IMR-90 (cell line): ENCODE measurements at regions not wholly inside any gene's neighbourhood (a gene's known extent, or its start where the extent isn't known, plus 50 kb on each side); places are given as distances from the start of the nearest gene placed in this dataset.

Source experiments
- ATAC-seq: fragments of 200-7000 bp; cut with Tn5 transposase; 2 replicates; pipeline ENCODE4 v1.9.1; 2020; ENCODE audit warnings: low read depth, mild to moderate bottlenecking, moderate library complexity
- BruUV-seq: library from RNA; stranded (reverse); fragments of 400-500 nt; replicated peaks from 2 replicates; lab custom pipeline; 2021; lab: Mats Ljungman, UMichigan
- CTCF ChIA-PET: fragments of 300-600 bp; formaldehyde crosslinking; extraction: SDS; loops from one replicate; lab custom pipeline; 2021; ENCODE audit warnings: antibody characterized with exemption; lab: Yijun Ruan, JAX
- POLR2A ChIA-PET: fragments of 300-600 bp; sonication (Branson Sonifier 250); formaldehyde crosslinking; loops from one replicate; lab custom pipeline; 2022; ENCODE audit warnings: antibody characterized with exemption; ENCODE audit not compliant: unreplicated experiment; lab: Charles Lee
- DNase-seq: peaks from one replicate; pipeline ENCODE4 v3.0.0; 2013
- H2AFZ ChIP-seq: replicated peaks from 2 replicates; pipeline ENCODE3; 2013; ENCODE audit warnings: low read length, mild to moderate bottlenecking; ENCODE audit not compliant: poor library complexity
- H2AK5ac ChIP-seq: 2 replicates; pipeline ENCODE4 v1.6.1; 2013; ENCODE audit warnings: low read depth, low read length, inconsistent platforms
- H2AK9ac ChIP-seq: replicated peaks from 2 replicates; pipeline ENCODE3; 2013; ENCODE audit warnings: mild to moderate bottlenecking, low read depth, low read length, moderate library complexity; ENCODE audit not compliant: poor library complexity
- H2BK120ac ChIP-seq: 2 replicates; pipeline ENCODE4 v1.6.1; 2013; ENCODE audit warnings: low read depth, low read length, inconsistent platforms
- H2BK15ac ChIP-seq: 3 replicates; pipeline ENCODE4 v1.6.1; 2013; ENCODE audit warnings: low read depth, low read length, inconsistent platforms
- H2BK20ac ChIP-seq: 2 replicates; pipeline ENCODE4 v1.6.1; 2013; ENCODE audit warnings: low read depth, mild to moderate bottlenecking, inconsistent platforms, low read length, moderate library complexity
- H2BK5ac ChIP-seq: 2 replicates; pipeline ENCODE4 v1.6.1; 2013; ENCODE audit warnings: mild to moderate bottlenecking, low read depth, low read length, inconsistent platforms; ENCODE audit not compliant: poor library complexity, severe bottlenecking
- H3K14ac ChIP-seq: replicated peaks from 2 replicates; pipeline ENCODE4 v1.6.1; 2013; ENCODE audit warnings: low read depth, low read length, inconsistent platforms
- H3K18ac ChIP-seq: 2 replicates; pipeline ENCODE4 v1.6.1; 2013; ENCODE audit warnings: low read depth, low read length, control low read depth
- H3K23ac ChIP-seq: 2 replicates; pipeline ENCODE4 v1.6.1; 2013; ENCODE audit warnings: low read depth, low read length, inconsistent platforms
- H3K27ac ChIP-seq: 2 replicates; pipeline ENCODE4 v1.5.1; 2013; ENCODE audit warnings: mild to moderate bottlenecking, control low read depth, low read length; ENCODE audit not compliant: insufficient read depth
- H3K27me3 ChIP-seq: 2 replicates; pipeline ENCODE4 v1.6.1; 2013; ENCODE audit warnings: low read length; ENCODE audit not compliant: control insufficient read depth, insufficient read depth
- H3K36me3 ChIP-seq: 2 replicates; pipeline ENCODE4 v1.6.1; 2013; ENCODE audit warnings: low read length, mixed read lengths; ENCODE audit not compliant: control insufficient read depth, insufficient read depth
- H3K4ac ChIP-seq: 2 replicates; pipeline ENCODE4 v1.6.1; 2013; ENCODE audit warnings: low read depth, low read length, inconsistent platforms
- H3K4me1 ChIP-seq: 2 replicates; pipeline ENCODE4 v1.6.1; 2013; ENCODE audit warnings: low read length, mixed read lengths; ENCODE audit not compliant: control insufficient read depth, insufficient read depth
- H3K4me2 ChIP-seq: 2 replicates; pipeline ENCODE4 v1.6.1; 2013; ENCODE audit warnings: low read depth, mild to moderate bottlenecking, control low read depth, low read length, moderate library complexity
- H3K4me3 ChIP-seq: 2 replicates; pipeline ENCODE4 v1.5.1; 2013; ENCODE audit warnings: low read depth, mild to moderate bottlenecking, control low read depth, low read length, moderate library complexity; ENCODE audit not compliant: insufficient read depth
- H3K56ac ChIP-seq: 2 replicates; pipeline ENCODE4 v1.6.1; 2013; ENCODE audit warnings: low read length, inconsistent platforms; ENCODE audit not compliant: insufficient read depth; ENCODE audit errors: extremely low read depth
- H3K79me1 ChIP-seq, 2 experiments: 2 replicates each; pipeline ENCODE4 v1.6.1; 2013; ENCODE audit warnings: low read length in 2 of 2, inconsistent platforms in 1 of 2, low read depth in 1 of 2
- H3K9ac ChIP-seq: 2 replicates; pipeline ENCODE4 v1.6.1; 2013; ENCODE audit warnings: low read depth, low read length, control low read depth
- H3K9me1 ChIP-seq: 2 replicates; pipeline ENCODE4 v1.6.1; 2013; ENCODE audit warnings: low read length, inconsistent platforms; ENCODE audit not compliant: insufficient read depth
- H3K9me3 ChIP-seq: 2 replicates; pipeline ENCODE4 v1.6.1; 2013; ENCODE audit warnings: low read length; ENCODE audit not compliant: control insufficient read depth, insufficient read depth
- H4K20me1 ChIP-seq: 2 replicates; pipeline ENCODE4 v1.6.1; 2013; ENCODE audit warnings: low read length, inconsistent platforms; ENCODE audit not compliant: insufficient read depth
- H4K5ac ChIP-seq: 2 replicates; pipeline ENCODE4 v1.6.1; 2013; ENCODE audit warnings: mild to moderate bottlenecking, low read depth, low read length, control low read depth
- H4K8ac ChIP-seq, 2 experiments: 2 replicates each; pipeline ENCODE4 v1.6.1; 2013; ENCODE audit warnings: low read depth in 2 of 2, low read length in 2 of 2, control low read depth in 1 of 2, inconsistent platforms in 1 of 2
- H4K91ac ChIP-seq: 2 replicates; pipeline ENCODE4 v1.6.1; 2013; ENCODE audit warnings: low read depth, low read length, inconsistent platforms; ENCODE audit not compliant: insufficient read depth
- MAFK ChIP-seq: IDR thresholded peaks from 2 replicates; pipeline ENCODE4 v1.6.1; 2012; ENCODE audit warnings: low read depth, low read length, improper control_type of control experiment
- POLR2A ChIP-seq: IDR thresholded peaks from 2 replicates; pipeline ENCODE4 v1.6.1; 2012; ENCODE audit warnings: mild to moderate bottlenecking, low read depth, low read length
- RCOR1 ChIP-seq: IDR thresholded peaks from 2 replicates; pipeline ENCODE4 v1.6.1; 2012; ENCODE audit warnings: mild to moderate bottlenecking, low read length, improper control_type of control experiment; ENCODE audit not compliant: insufficient replicate concordance
- WGBS, 2 experiments: methylation state at CpG; one replicate each; pipeline versions ENCODE4 v1.1.5 to v1.1.7; 2013; ENCODE audit warnings: missing lambda C conversion rate in 2 of 2; ENCODE audit not compliant: insufficient read length in 1 of 2; ENCODE audit errors: extremely low coverage in 2 of 2; 5-methylcytosine and 5-hydroxymethylcytosine counted together
- dilution Hi-C: fragments of 300-500 bp; cut with HindIII; formaldehyde crosslinking; loops from one replicate; pipeline ENCODE4 v1.14.3; 2018; ENCODE audit warnings: low sequenced_read_pairs; ENCODE audit not compliant: unreplicated experiment
- in situ Hi-C: fragments of 300-500 bp; cut with MboI; formaldehyde crosslinking; loops from 3 replicates; pipeline ENCODE4 v1.14.3; 2019; ENCODE audit warnings: low sequenced_read_pairs, inconsistent platforms, mixed read lengths
- intact Hi-C: fragments of 100-400 bp; cut with micrococcal nuclease; formaldehyde crosslinking; loops from 2 replicates; pipeline ENCODE4 v1.10.0; 2022
- TF ChIP-seq, protein P1 (sequence below): fragments of 150-350 bp; IDR thresholded peaks from 2 replicates; pipeline ENCODE4 v1.6.1; 2017; ENCODE audit warnings: mild to moderate bottlenecking, antibody characterized with exemption, low read length, low read depth

DNA sequence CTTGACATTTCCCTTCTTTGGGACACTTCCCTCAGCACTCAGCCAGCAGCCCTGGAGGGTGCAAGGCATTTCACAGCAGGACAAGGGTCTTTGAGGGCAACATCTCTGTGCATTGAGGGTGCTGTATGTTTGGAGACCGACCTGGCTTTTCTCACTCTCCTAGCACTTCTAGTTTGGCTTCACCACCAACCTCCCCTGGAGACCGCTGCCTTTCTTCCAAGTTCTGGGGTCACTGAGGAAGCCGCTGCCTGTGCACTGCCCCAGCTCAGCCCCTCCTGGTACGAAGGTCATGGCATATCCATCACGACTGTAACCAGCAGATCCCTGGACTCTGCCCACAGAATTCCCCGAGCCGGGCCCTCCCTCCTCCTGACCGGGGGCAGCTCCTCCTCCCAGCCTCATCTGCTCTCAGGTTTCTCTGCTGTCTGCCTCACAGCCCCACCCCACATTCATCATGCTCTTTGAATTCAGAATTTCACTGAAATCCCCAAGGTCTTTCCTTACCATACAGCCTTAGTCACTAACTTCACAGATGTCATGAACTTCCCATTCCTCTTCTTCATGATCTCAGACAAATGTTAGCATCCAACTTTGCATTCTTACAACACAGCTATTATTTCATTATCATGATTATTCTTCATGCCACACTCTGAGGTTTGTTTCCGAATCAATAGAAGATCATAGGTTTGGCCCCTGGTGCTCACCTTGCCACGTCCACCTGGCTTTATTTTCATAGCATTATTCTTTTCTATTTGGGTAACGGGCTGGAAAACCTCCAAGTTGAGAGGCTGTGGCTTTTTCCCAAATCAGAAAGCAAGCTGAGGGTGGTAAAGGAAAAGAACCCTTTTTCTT lies 113.0 kb upstream of the COPS8 start (continued):
- TF ChIP-seq MAFK = no peak

DNA sequence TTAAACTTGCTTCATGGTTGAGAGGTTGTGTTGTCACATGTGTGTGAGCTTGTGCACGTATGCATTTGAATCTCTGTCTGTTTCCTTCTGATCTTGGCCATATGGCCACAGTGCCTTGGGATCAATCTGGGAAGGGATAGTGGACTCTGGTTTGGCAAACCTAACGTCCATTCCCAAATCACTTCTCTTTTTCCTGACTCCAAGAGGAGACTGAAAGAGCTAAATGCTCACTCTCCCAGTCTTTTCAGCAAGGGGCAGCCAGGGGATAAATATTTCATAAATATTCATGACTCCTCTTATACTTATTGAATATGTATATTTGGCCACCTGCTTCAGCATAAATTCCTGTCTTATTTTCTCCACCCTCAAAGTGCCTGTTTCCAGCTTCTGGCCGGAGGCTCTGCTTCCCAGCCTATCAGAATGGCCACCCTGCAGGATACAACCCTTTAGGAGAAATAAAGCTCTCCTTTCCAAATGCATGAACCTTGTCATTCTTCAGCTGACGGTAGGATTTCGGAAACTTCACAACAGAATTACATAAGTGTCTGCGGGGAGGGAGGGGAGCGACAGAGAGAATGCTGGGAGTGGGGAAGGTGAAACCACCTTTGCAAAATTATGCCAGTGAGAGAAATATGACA lies 112.2 kb upstream of the COPS8 start:
- Histone ChIP-seq H3K36me3 (no peaks in the 10 kb centered on the region), H3K9me3 (no peaks in the 10 kb centered on the region), H3K4me1 (no peaks in the 10 kb centered on the region; the same call in 1 of the 2 replicates), H3K9ac (no peak overlapping the region), H3K79me1 (no peaks in the 10 kb centered on the region), H3K4me3 (no peak overlapping the region), H2BK120ac (no peak overlapping the region), H3K14ac (no peak overlapping the region), H2AFZ (no peak overlapping the region), H3K23ac (no peak overlapping the region), H3K27ac (no peak overlapping the region), H4K20me1 (no peaks in the 10 kb centered on the region), H2BK5ac (no peak overlapping the region), H3K4me2 (no peak overlapping the region), H3K56ac (no peak overlapping the region), H2AK5ac (no peak overlapping the region), H4K91ac (no peak overlapping the region), H3K18ac (no peak overlapping the region), H2BK20ac (no peak overlapping the region), H3K27me3 (peaks cover 43% of the 10 kb centered on the region), H3K4ac (no peak overlapping the region), H2BK15ac (no peak overlapping the region), H4K5ac (no peak overlapping the region), H4K8ac (no peak overlapping the region), H2AK9ac (no peak overlapping the region), H3K9me1 (no peaks in the 10 kb centered on the region)
- no CpG with 5 or more reads among the region's 7 CpGs for WGBS, 2 experiments
- ATAC-seq = no peak
- in situ Hi-C loops (no loop called here), dilution Hi-C loops (no loop called here), intact Hi-C loops (no loop called here)
- POLR2A ChIA-PET = no interaction called here
- no peak for DNase-seq
- BruUV-seq = no TSS peak
- TF ChIP-seq, protein P1, sequence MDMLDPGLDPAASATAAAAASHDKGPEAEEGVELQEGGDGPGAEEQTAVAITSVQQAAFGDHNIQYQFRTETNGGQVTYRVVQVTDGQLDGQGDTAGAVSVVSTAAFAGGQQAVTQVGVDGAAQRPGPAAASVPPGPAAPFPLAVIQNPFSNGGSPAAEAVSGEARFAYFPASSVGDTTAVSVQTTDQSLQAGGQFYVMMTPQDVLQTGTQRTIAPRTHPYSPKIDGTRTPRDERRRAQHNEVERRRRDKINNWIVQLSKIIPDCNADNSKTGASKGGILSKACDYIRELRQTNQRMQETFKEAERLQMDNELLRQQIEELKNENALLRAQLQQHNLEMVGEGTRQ = no peak
- TF ChIP-seq RCOR1 (no peak), POLR2A (no peak)
- CTCF ChIA-PET = no interaction called here
